SK-N-SH (cell line): ENCODE measurements at regions not wholly inside any gene's neighbourhood (a gene's known extent, or its start where the extent isn't known, plus 50 kb on each side); places are given as distances from the start of the nearest gene placed in this dataset.
A peak's percentile ranks its signal among the peaks of the same experiment; 100 is the strongest.

ENCODE experiments used
- CTCF ChIA-PET: fragments of 300-600, 350-600 bp; formaldehyde crosslinking; extraction: SDS; loops from one replicate; lab custom pipeline; 2021; lab: Yijun Ruan, JAX
- POLR2A ChIA-PET: fragments of 350-600 bp; sonication (Branson Sonifier 250); formaldehyde crosslinking; extraction: SDS; loops from one replicate; lab custom pipeline; 2020; ENCODE audit warnings: antibody characterized with exemption, inconsistent platforms; lab: Yijun Ruan, JAX
- DNase-seq: peaks from one replicate; pipeline ENCODE4 v3.0.0; 2012
- H2AFZ ChIP-seq: fragments of 200-600 bp; sonication (generic); 2 replicates; pipeline ENCODE4 v1.8.1; 2016; ENCODE audit warnings: antibody characterized with exemption, mild to moderate bottlenecking, low read depth
- H3F3A ChIP-seq: fragments of 200-600 bp; sonication (generic); replicated peaks from 2 replicates; pipeline ENCODE3; 2016; ENCODE audit warnings: antibody characterized with exemption, mild to moderate bottlenecking; ENCODE audit not compliant: insufficient read depth
- H3K27ac ChIP-seq, 2 experiments: fragments of 200-500 bp in 1 of 2; fragments of 200-600 bp in 1 of 2; sonication (Bioruptor generic) in 1 of 2; sonication (generic), shearing (Covaris generic) in 1 of 2; 2 replicates each; pipeline versions ENCODE4 v1.5.1 to v1.6.1; 2014 to 2016; ENCODE audit warnings: low read depth in 2 of 2, inconsistent platforms in 1 of 2, low read length in 1 of 2, mild to moderate bottlenecking in 1 of 2, mixed read lengths in 1 of 2
- H3K27me3 ChIP-seq: fragments of 200-600 bp; sonication (generic), shearing (Covaris generic); 2 replicates; pipeline ENCODE4 v1.6.1; 2016; ENCODE audit warnings: mixed run types; ENCODE audit not compliant: insufficient read depth
- H3K36me3 ChIP-seq, 2 experiments: fragments of 200-500 bp in 1 of 2; fragments of 200-600 bp in 1 of 2; sonication (Bioruptor generic) in 1 of 2; sonication (generic) in 1 of 2; replicated peaks in 1 of 2; 2 replicates each; pipeline versions ENCODE3 to v1.5.1; 2014 to 2016; ENCODE audit warnings: low read length in 1 of 2, mild to moderate bottlenecking in 1 of 2; ENCODE audit not compliant: insufficient read depth in 2 of 2, control insufficient read depth in 1 of 2
- H3K4me1 ChIP-seq, 2 experiments: fragments of 200-500 bp in 1 of 2; fragments of 200-600 bp in 1 of 2; sonication (Bioruptor generic) in 1 of 2; sonication (generic), shearing (Covaris generic) in 1 of 2; 2 replicates each; pipeline versions ENCODE4 v1.5.1 to v1.6.1; 2014 to 2016; ENCODE audit warnings: low read depth in 1 of 2, low read length in 1 of 2, mixed run types in 1 of 2; ENCODE audit not compliant: insufficient read depth in 2 of 2, control insufficient read depth in 1 of 2
- H3K4me2 ChIP-seq: fragments of 200-600 bp; sonication (generic), shearing (Covaris generic); 2 replicates; pipeline ENCODE4 v1.6.1; 2017; ENCODE audit warnings: mixed run types
- H3K4me3 ChIP-seq, 2 experiments: fragments of 200-500 bp in 1 of 2; fragments of 200-600 bp in 1 of 2; sonication (Bioruptor generic) in 1 of 2; sonication (generic), shearing (Covaris generic) in 1 of 2; 2 replicates each; pipeline versions ENCODE4 v1.5.1 to v1.8.1; 2014 to 2016; ENCODE audit warnings: low read depth in 2 of 2, inconsistent platforms in 1 of 2, low read length in 1 of 2, mild to moderate bottlenecking in 1 of 2, mixed read lengths in 1 of 2, moderate library complexity in 1 of 2
- H3K79me2 ChIP-seq: fragments of 200-600 bp; sonication (generic); 2 replicates; pipeline ENCODE4 v1.8.1; 2017; ENCODE audit warnings: mild to moderate bottlenecking; ENCODE audit not compliant: insufficient read depth
- H3K9ac ChIP-seq: fragments of 200-600 bp; sonication (generic); 2 replicates; pipeline ENCODE4 v1.6.1; 2017; ENCODE audit warnings: mixed run types
- H3K9me2 ChIP-seq: fragments of 200-600 bp; sonication (generic); 2 replicates; pipeline ENCODE4 v1.6.1; 2017; ENCODE audit warnings: mixed run types
- H3K9me3 ChIP-seq: fragments of 200-600 bp; sonication (generic); 2 replicates; pipeline ENCODE4 v1.6.1; 2017; ENCODE audit warnings: mixed run types, mild to moderate bottlenecking, moderate library complexity
- H4K20me1 ChIP-seq: fragments of 200-600 bp; sonication (generic); 2 replicates; pipeline ENCODE4 v1.6.1; 2017; ENCODE audit warnings: mild to moderate bottlenecking, mixed run types; ENCODE audit not compliant: insufficient read depth
- CTCF ChIP-seq: fragments of 200-600 bp; sonication (generic); IDR thresholded peaks from 2 replicates; pipeline ENCODE4 v1.6.1; 2017; ENCODE audit warnings: antibody characterized with exemption, mild to moderate bottlenecking, moderate library complexity
- EP300 ChIP-seq, 2 experiments: IDR thresholded peaks; 2 replicates each; pipeline versions ENCODE4 v1.4.0 to v1.6.1; 2012; ENCODE audit warnings: borderline replicate concordance in 1 of 2, low read depth in 1 of 2, low read length in 1 of 2
- EZH2phosphoT487 ChIP-seq: fragments of 200-600 bp; sonication (generic); IDR thresholded peaks from 2 replicates; pipeline ENCODE4 v1.6.1; 2017; ENCODE audit warnings: low read depth, mixed run types, mild to moderate bottlenecking, antibody characterized with exemption, moderate library complexity, borderline replicate concordance
- JUND ChIP-seq: IDR thresholded peaks from 2 replicates; pipeline ENCODE4 v1.4.0; 2012
- MAX ChIP-seq: IDR thresholded peaks from 2 replicates; pipeline ENCODE4 v1.4.0; 2012; ENCODE audit warnings: low read depth
- MEF2A ChIP-seq: IDR thresholded peaks from 2 replicates; pipeline ENCODE4 v1.4.0; 2012; ENCODE audit warnings: low read depth, borderline replicate concordance
- NRF1 ChIP-seq: IDR thresholded peaks from 2 replicates; pipeline ENCODE4 v1.6.1; 2012; ENCODE audit warnings: low read depth, mild to moderate bottlenecking, low read length
- PBX3 ChIP-seq: IDR thresholded peaks from 2 replicates; pipeline ENCODE4; 2012
- POLR2AphosphoS5 ChIP-seq: IDR thresholded peaks from 2 replicates; pipeline ENCODE4 v1.6.1; 2012; ENCODE audit warnings: low read depth, low read length
- REST ChIP-seq: IDR thresholded peaks from 2 replicates; pipeline ENCODE4 v1.6.1; 2012; ENCODE audit warnings: mild to moderate bottlenecking, low read depth, low read length, moderate library complexity
- TAF1 ChIP-seq: IDR thresholded peaks from 2 replicates; pipeline ENCODE4 v1.6.1; 2012; ENCODE audit warnings: low read depth, mild to moderate bottlenecking, low read length, moderate library complexity, borderline replicate concordance
- USF1 ChIP-seq: IDR thresholded peaks from 2 replicates; pipeline ENCODE4 v1.4.0; 2012; ENCODE audit warnings: low read depth, borderline replicate concordance
- USF2 ChIP-seq: fragments of 150-350 bp; IDR thresholded peaks from 2 replicates; pipeline ENCODE4 v1.6.1; 2017; ENCODE audit warnings: antibody characterized with exemption, low read length, low read depth, borderline replicate concordance
- ZBTB33 ChIP-seq: IDR thresholded peaks from 2 replicates; pipeline ENCODE4 v1.4.0; 2012; ENCODE audit warnings: low read depth, borderline replicate concordance
- WGBS: methylation state at CpG from one replicate; pipeline ENCODE4 v1.1.6; 2017; ENCODE audit warnings: low lambda C conversion rate; 5-methylcytosine and 5-hydroxymethylcytosine counted together

GRCh38 chr17:65431116-65431515 lies 130.3 kb downstream of the AXIN2 start:
- Histone ChIP-seq H3K9ac (no peak overlapping the region), H4K20me1 (no peaks in the 10 kb centered on the region), H3K9me3 (no peaks in the 10 kb centered on the region), H3K36me3 (no peaks in the 10 kb centered on the region), H3K27me3 (no peaks in the 10 kb centered on the region), H3K79me2 (no peaks in the 10 kb centered on the region), H3K9me2 (no peaks in the 10 kb centered on the region), H3K4me3 (no peak overlapping the region), H3K4me1 (no peaks in the 10 kb centered on the region), H3K27ac (no peak overlapping the region), H3K4me2 (no peak overlapping the region), H3F3A (no peaks in the 10 kb centered on the region), H2AFZ (no peak overlapping the region)
- DNase-seq = no peak
- CTCF ChIA-PET = interaction anchor here (0.9 to 1.2 kb wide), 2 partner anchors 12 to 16 kb away, joined by 3 to 5 read pairs; no protein-coding TSS in a partner anchor
- POLR2A ChIA-PET = no interaction called here
- TF ChIP-seq NRF1 (no peak), MEF2A (no peak), MAX (no peak), USF1 (peak; percentile 57; the same call in 1 of the 2 replicates)
- 54% methylated on average over 7 of the region's 7 CpGs for WGBS

- Histone ChIP-seq H3K4me3 (no peak overlapping the region), H3K79me2 (no peaks in the 10 kb centered on the region), H3K9me3 (no peaks in the 10 kb centered on the region), H3F3A (no peaks in the 10 kb centered on the region), H3K27me3 (no peaks in the 10 kb centered on the region), H3K27ac (no peak overlapping the region), H3K4me2 (no peak overlapping the region), H3K4me1 (no peaks in the 10 kb centered on the region), H3K36me3 (no peaks in the 10 kb centered on the region), H3K9me2 (no peaks in the 10 kb centered on the region), H2AFZ (no peak overlapping the region), H4K20me1 (no peaks in the 10 kb centered on the region), H3K9ac (no peak overlapping the region)
- DNase-seq = no peak
- ChIA-PET POLR2A (no interaction called here), CTCF (interaction anchor here (0.9 to 1.2 kb wide), 3 partner anchors 11 to 27 kb away, joined by 3 to 5 read pairs (median 3); no protein-coding TSS in a partner anchor)
- 38% methylated on average over 9 of the region's 9 CpGs for WGBS
- TF ChIP-seq MAX (no peak), TAF1 (no peak), ZBTB33 (no peak), POLR2AphosphoS5 (no peak), REST (no peak), JUND (no peak), PBX3 (no peak), EZH2phosphoT487 (no peak), EP300 (IDR thresholded peaks at IDR 0.05; ENCODE audit: borderline replicate concordance in 1 of 2, low read depth in 1 of 2, low read length in 1 of 2) (no peak), CTCF (no peak), USF2 (no peak)
Measured at GRCh38 chr17:65430209-65430833, 131.1 kb downstream of the AXIN2 start.
